ENCODE measurements at regions not wholly inside any gene's neighbourhood (a gene's known extent, or its start where the extent isn't known, plus 50 kb on each side); places are given as distances from the start of the nearest gene placed in this dataset.

DNA sequence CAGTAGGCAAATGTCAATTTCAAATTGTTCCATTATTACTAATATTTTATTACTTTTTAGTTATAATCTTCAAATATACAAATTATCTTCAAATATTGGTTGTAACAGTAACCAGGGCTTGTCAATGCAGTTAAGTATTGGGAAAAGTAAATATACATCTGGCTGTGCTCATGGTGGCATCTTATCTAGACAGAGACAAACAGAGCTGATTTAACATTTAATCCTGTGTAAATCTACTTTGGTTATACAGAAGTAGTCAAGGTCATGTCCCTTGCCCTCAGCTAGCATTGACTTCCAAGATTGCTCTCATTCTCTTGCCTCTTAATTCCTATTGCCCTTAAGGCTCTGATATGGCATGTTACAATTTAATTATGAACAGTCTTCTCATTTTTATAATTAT is 98.4 kb upstream of the KLHL1 start:
- no peak for DNase-seq (ENCODE audit: insufficient read length)
- no peak for FAIRE-seq
- no peak for TF ChIP-seq POLR2A (IDR thresholded peaks at IDR 0.05; ENCODE audit: low read depth, low read length)
- TF ChIP-seq POLR2AphosphoS5 (IDR thresholded peaks at IDR 0.05; ENCODE audit: low read depth, low read length): no peak
- no peak for TF ChIP-seq TAF1 (IDR thresholded peaks at IDR 0.05; ENCODE audit: borderline replicate concordance, low read depth, low read length)

GRCh38 chr13:70203661-70204229 is 95.5 kb upstream of the KLHL1 start:
- TF ChIP-seq TAF1 (IDR thresholded peaks at IDR 0.05; ENCODE audit: borderline replicate concordance, low read depth, low read length) (no peak), POLR2A (IDR thresholded peaks at IDR 0.05; ENCODE audit: low read depth, low read length) (no peak), POLR2AphosphoS5 (IDR thresholded peaks at IDR 0.05; ENCODE audit: low read depth, low read length) (no peak)
- DNase-seq (ENCODE audit: insufficient read length): no peak
- FAIRE-seq: no peak

- FAIRE-seq (no peak), DNase-seq (ENCODE audit: insufficient read length) (no peak)
- no peak for TF ChIP-seq TAF1 (IDR thresholded peaks at IDR 0.05; ENCODE audit: borderline replicate concordance, low read depth, low read length)
- TF ChIP-seq POLR2A (IDR thresholded peaks at IDR 0.05; ENCODE audit: low read depth, low read length): no peak
- no peak for TF ChIP-seq POLR2AphosphoS5 (IDR thresholded peaks at IDR 0.05; ENCODE audit: low read depth, low read length)
These were observed 82.8 kb upstream of the KLHL1 start for GRCh38 chr13:70191034-70191433.

GRCh38 chr13:70189981-70190380 is 81.7 kb upstream of the KLHL1 start:
- FAIRE-seq: no peak

DNA sequence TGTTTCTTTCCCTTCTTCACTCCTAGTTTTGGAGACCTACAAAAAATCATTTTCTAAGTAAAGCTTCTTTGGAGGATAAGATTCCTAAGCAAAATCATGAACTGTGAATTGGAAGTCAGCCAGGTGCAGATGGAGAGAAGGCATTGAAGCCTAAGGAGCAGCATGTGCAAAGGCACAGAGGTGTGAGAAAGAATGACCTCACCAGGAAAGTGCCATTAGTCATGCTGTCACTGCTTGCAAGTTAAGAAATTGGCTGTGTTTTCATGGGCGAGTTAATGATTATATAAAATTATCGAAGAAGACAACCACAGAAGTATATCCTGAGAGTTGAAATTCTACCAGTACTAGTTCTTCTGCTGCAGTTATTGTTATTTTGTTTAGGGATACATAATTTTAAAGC is 80.3 kb upstream of the KLHL1 start:
- FAIRE-seq (no peak), DNase-seq (ENCODE audit: insufficient read length) (no peak)
- no peak for TF ChIP-seq POLR2AphosphoS5 (IDR thresholded peaks at IDR 0.05; ENCODE audit: low read depth, low read length)
- no peak for TF ChIP-seq TAF1 (IDR thresholded peaks at IDR 0.05; ENCODE audit: borderline replicate concordance, low read depth, low read length)
- TF ChIP-seq POLR2A (IDR thresholded peaks at IDR 0.05; ENCODE audit: low read depth, low read length): no peak

More at GRCh38 chr13:70189981-70190380, 81.7 kb upstream of the KLHL1 start:
- no peak for DNase-seq (ENCODE audit: insufficient read length)
- TF ChIP-seq POLR2AphosphoS5 (IDR thresholded peaks at IDR 0.05; ENCODE audit: low read depth, low read length) (no peak), POLR2A (IDR thresholded peaks at IDR 0.05; ENCODE audit: low read depth, low read length) (no peak), TAF1 (IDR thresholded peaks at IDR 0.05; ENCODE audit: borderline replicate concordance, low read depth, low read length) (no peak)

- TF ChIP-seq POLR2AphosphoS5 (IDR thresholded peaks at IDR 0.05; ENCODE audit: low read depth, low read length): no peak
- TF ChIP-seq POLR2A (IDR thresholded peaks at IDR 0.05; ENCODE audit: low read depth, low read length): no peak
- no peak for TF ChIP-seq TAF1 (IDR thresholded peaks at IDR 0.05; ENCODE audit: borderline replicate concordance, low read depth, low read length)
- FAIRE-seq (no peak), DNase-seq (ENCODE audit: insufficient read length) (no peak)
These were observed 74.8 kb upstream of the KLHL1 start for GRCh38 chr13:70183041-70183440.
